MM.1S (cell line): ENCODE measurements at regions not wholly inside any gene's neighbourhood (a gene's known extent, or its start where the extent isn't known, plus 50 kb on each side); places are given as distances from the start of the nearest gene placed in this dataset.

Source experiments
- DNase-seq: peaks from one replicate; pipeline ENCODE4 v3.0.0-alpha.2; 2015
- H2AFZ ChIP-seq: fragments of 300-600 bp; sonication (generic); 2 replicates; pipeline ENCODE4 v1.6.0; 2016; ENCODE audit warnings: antibody characterized with exemption, low read length
- H3F3A ChIP-seq: fragments of 300-600 bp; sonication (generic); 2 replicates; pipeline ENCODE4 v1.6.1; 2016; ENCODE audit warnings: mild to moderate bottlenecking, antibody characterized with exemption, low read length, moderate library complexity, mixed read lengths; ENCODE audit not compliant: insufficient read depth
- H3K27ac ChIP-seq: fragments of 300-600 bp; sonication (generic); 2 replicates; pipeline ENCODE4 v1.5.1; 2016; ENCODE audit warnings: mild to moderate bottlenecking, low read length
- H3K27me3 ChIP-seq: fragments of 300-600 bp; sonication (generic); replicated peaks from 2 replicates; pipeline ENCODE4 v1.6.0; 2016; ENCODE audit warnings: low read length; ENCODE audit not compliant: insufficient read depth
- H3K36me3 ChIP-seq: fragments of 300-600 bp; sonication (generic); replicated peaks from 2 replicates; pipeline ENCODE4 v1.6.1; 2016; ENCODE audit warnings: mild to moderate bottlenecking, low read length, mixed read lengths; ENCODE audit not compliant: insufficient read depth
- H3K4me1 ChIP-seq: fragments of 300-600 bp; sonication (generic); 2 replicates; pipeline ENCODE4 v1.6.1; 2016; ENCODE audit warnings: low read length, mixed read lengths
- H3K4me2 ChIP-seq: fragments of 300-600 bp; sonication (generic); 2 replicates; pipeline ENCODE4 v1.6.0; 2016; ENCODE audit warnings: low read depth, low read length
- H3K4me3 ChIP-seq: fragments of 300-600 bp; sonication (generic); 2 replicates; pipeline ENCODE4 v1.5.1; 2016; ENCODE audit warnings: low read length, mixed read lengths
- H3K79me2 ChIP-seq: fragments of 300-600 bp; sonication (generic); 2 replicates; pipeline ENCODE4 v1.6.1; 2016; ENCODE audit warnings: mixed run types, low read length, mixed read lengths
- H3K9ac ChIP-seq: fragments of 300-600 bp; sonication (generic); 2 replicates; pipeline ENCODE4 v1.6.1; 2016; ENCODE audit warnings: low read length, mixed read lengths
- H3K9me2 ChIP-seq: fragments of 300-600 bp; sonication (generic); replicated peaks from 2 replicates; pipeline ENCODE4 v1.6.1; 2016; ENCODE audit warnings: mild to moderate bottlenecking, low read length, mixed read lengths; ENCODE audit not compliant: insufficient read depth
- H3K9me3 ChIP-seq: fragments of 300-600 bp; sonication (generic); replicated peaks from 2 replicates; pipeline ENCODE4 v1.6.1; 2016; ENCODE audit warnings: mild to moderate bottlenecking, low read length, mixed read lengths; ENCODE audit not compliant: insufficient read depth
- H4K20me1 ChIP-seq: fragments of 300-600 bp; sonication (generic); 2 replicates; pipeline ENCODE4 v1.6.1; 2016; ENCODE audit warnings: mild to moderate bottlenecking, low read length, moderate library complexity, mixed read lengths; ENCODE audit not compliant: insufficient read depth
- EZH2 ChIP-seq: fragments of 300-600 bp; sonication (generic); optimal IDR thresholded peaks from 2 replicates; pipeline ENCODE3; 2017; ENCODE audit warnings: low read depth, mild to moderate bottlenecking, antibody characterized with exemption, low read length, mixed read lengths
- EZH2phosphoT487 ChIP-seq: fragments of 300-600 bp; sonication (generic); IDR thresholded peaks from 2 replicates; pipeline ENCODE4 v1.6.1; 2018; ENCODE audit warnings: antibody characterized with exemption, low read length
- TF ChIP-seq, protein P1 (sequence below): fragments of 300-600 bp; sonication (generic); IDR thresholded peaks from 2 replicates; pipeline ENCODE4 v1.5.1; 2016; ENCODE audit warnings: antibody characterized with exemption, low read length, mixed read lengths

DNA sequence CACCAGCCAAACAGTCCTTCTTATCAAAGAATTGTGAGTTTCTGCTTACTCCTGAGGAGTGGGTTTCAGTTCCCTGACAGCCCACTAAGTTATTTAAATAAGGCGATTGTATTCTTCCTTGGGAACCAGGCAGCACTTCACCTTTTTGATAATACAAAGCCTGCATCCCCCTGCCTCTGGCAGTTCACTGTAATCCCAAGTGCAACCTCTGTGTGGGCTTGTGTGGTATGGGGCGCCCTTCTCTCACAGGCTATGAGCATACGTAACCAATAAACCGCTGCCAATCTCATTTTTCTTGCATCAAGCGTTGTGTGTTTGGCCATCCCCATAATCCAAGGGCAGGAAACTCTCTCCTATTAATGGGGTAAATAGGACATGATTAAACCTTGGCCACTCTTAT is 1025.6 kb downstream of the NSUN3 start:
- Histone ChIP-seq H3K4me1 (no peaks in the 10 kb centered on the region), H3F3A (no peaks in the 10 kb centered on the region), H3K36me3 (no peaks in the 10 kb centered on the region), H3K27ac (no peak overlapping the region), H3K9me3 (no peaks in the 10 kb centered on the region), H3K27me3 (no peaks in the 10 kb centered on the region), H4K20me1 (no peaks in the 10 kb centered on the region), H3K4me2 (no peak overlapping the region), H3K4me3 (no peak overlapping the region), H3K9ac (no peak overlapping the region), H3K9me2 (no peaks in the 10 kb centered on the region), H3K79me2 (no peaks in the 10 kb centered on the region), H2AFZ (no peak overlapping the region)
- no peak for TF ChIP-seq EZH2phosphoT487
- TF ChIP-seq, protein P1, sequence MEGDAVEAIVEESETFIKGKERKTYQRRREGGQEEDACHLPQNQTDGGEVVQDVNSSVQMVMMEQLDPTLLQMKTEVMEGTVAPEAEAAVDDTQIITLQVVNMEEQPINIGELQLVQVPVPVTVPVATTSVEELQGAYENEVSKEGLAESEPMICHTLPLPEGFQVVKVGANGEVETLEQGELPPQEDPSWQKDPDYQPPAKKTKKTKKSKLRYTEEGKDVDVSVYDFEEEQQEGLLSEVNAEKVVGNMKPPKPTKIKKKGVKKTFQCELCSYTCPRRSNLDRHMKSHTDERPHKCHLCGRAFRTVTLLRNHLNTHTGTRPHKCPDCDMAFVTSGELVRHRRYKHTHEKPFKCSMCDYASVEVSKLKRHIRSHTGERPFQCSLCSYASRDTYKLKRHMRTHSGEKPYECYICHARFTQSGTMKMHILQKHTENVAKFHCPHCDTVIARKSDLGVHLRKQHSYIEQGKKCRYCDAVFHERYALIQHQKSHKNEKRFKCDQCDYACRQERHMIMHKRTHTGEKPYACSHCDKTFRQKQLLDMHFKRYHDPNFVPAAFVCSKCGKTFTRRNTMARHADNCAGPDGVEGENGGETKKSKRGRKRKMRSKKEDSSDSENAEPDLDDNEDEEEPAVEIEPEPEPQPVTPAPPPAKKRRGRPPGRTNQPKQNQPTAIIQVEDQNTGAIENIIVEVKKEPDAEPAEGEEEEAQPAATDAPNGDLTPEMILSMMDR: no peak
- TF ChIP-seq EZH2: no peak
- no peak for DNase-seq

DNA sequence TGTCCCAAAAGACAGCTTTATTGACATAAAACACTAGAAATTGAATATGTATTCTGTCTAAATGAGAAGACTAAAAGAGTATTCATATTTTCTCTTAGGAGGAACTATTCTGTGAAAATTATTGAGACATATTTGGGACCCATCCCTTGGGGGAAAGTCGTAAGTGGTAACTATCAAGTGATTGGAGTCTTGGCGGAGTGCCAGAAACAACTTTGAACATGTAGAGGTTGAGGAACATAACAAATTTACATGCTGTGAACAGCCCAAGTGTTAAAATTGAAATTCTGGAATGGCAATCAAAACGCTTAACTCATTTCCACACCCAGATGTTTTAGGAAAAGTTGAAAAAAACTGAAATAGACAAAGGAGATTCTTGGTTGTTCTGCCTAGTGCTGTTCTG is 1034.6 kb downstream of the NSUN3 start:
- no peak for DNase-seq
- Histone ChIP-seq H3K36me3 (no peaks in the 10 kb centered on the region), H3F3A (no peaks in the 10 kb centered on the region), H3K79me2 (no peaks in the 10 kb centered on the region), H3K27ac (no peak overlapping the region), H3K4me1 (0 out of 2 replicates have a peak, but pooled peaks cover 5% of the 10 kb centered on the region), H3K27me3 (no peaks in the 10 kb centered on the region), H3K9ac (no peak overlapping the region), H3K9me3 (no peaks in the 10 kb centered on the region), H3K9me2 (no peaks in the 10 kb centered on the region), H4K20me1 (no peaks in the 10 kb centered on the region), H3K4me2 (no peak overlapping the region), H2AFZ (no peak overlapping the region), H3K4me3 (no peak overlapping the region)
- TF ChIP-seq, protein P1: no peak
- TF ChIP-seq EZH2: no peak
- no peak for TF ChIP-seq EZH2phosphoT487

DNA sequence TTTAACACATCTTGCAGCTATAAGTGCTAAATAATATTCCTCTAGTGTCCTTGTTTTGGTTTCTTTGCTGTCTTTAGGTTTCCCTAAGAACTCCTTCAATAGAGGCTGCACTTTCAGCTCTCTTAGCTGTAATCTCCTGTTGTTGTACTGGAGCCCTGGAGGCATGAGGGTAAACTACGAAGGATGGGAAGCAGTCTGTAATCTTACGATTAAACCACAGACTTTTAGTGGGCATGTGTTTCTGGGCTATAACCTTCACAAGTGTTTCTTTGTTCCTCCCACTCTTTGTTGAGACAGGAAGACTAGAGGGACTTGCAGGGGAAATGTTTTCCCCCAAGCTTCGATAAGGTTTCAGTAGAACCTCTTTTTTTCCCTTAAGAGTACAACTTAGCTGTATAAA is 1058.1 kb downstream of the NSUN3 start:
- no peaks in the 10 kb centered on the region for H3K27me3 ChIP-seq
- H3F3A ChIP-seq: no peaks in the 10 kb centered on the region
- no peaks in the 10 kb centered on the region for H3K79me2 ChIP-seq
- no peak overlapping the region for H2AFZ ChIP-seq
- H3K27ac ChIP-seq: no peak overlapping the region
- TF ChIP-seq, protein P1: no peak
- TF ChIP-seq EZH2phosphoT487 (no peak), EZH2 (no peak)
- H3K4me2 ChIP-seq: no peak overlapping the region
- H3K9me3 ChIP-seq: no peaks in the 10 kb centered on the region
- no peak for DNase-seq
- H3K9ac ChIP-seq: no peak overlapping the region
- no peaks in the 10 kb centered on the region for H3K36me3 ChIP-seq
- H3K4me3 ChIP-seq: no peak overlapping the region
- no peaks in the 10 kb centered on the region for H3K4me1 ChIP-seq
- H4K20me1 ChIP-seq: no peaks in the 10 kb centered on the region
- H3K9me2 ChIP-seq: no peaks in the 10 kb centered on the region
